ENCODE measurements at regions not wholly inside any gene's neighbourhood (a gene's known extent, or its start where the extent isn't known, plus 50 kb on each side); places are given as distances from the start of the nearest gene placed in this dataset.
"Not testable (repeated sequence)": the region's sequence is repeated elsewhere in the genome, so short reads cannot be mapped to it uniquely, and the experiment has no call there.

DNA sequence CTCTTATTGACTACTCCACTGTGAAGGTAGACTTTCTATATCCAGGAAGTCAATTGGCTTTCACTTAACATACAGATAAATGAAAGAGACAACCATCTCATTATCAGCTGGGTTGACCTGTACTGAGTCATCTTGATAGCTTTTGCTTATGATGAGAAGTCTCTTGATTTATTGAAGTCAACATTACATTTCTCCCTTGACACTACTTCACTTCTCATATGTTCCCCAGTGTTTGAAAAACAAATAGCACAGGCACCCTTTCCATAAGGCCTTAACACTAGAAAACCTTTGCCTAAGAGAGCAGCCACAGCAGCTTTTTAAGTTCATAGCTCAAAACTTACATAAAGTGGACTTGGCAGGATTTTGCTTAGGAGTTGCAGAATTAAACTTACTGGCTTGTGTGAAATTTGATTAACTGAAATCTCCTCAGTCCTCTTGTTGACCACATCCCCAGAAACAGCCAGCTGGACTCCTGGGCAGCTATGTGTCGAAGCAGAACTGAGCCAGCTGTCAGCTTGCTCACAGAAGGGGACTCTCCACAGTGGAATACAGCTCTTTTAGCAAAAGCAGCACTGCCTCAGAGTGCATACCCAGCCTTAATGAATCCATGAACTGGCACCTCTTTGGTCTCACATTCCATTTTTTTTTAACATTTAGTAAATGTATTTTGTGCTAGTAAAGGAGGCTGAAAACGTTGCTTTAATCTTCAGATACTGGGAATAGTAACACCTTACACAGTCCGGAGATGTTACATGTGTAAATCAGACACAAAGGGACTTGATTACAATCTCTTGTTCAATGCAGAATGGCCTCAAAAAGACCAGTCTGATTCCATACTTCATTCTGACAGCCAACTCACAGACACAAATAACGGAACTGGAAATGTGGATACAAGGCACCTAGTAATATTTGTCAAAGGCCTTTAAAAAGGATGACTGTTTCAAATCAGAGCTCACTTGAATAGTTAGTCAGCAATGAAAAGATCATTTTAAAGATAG, 1532.7 kb downstream of the HACE1 start:
- TF ChIP-seq POLR2A (IDR thresholded peaks at IDR 0.05; ENCODE audit: low read depth) (no peak), POLR2AphosphoS5 (IDR thresholded peaks at IDR 0.05) (no peak), EP300 (IDR thresholded peaks at IDR 0.05) (no peak)
- TF ChIP-seq, protein P1, sequence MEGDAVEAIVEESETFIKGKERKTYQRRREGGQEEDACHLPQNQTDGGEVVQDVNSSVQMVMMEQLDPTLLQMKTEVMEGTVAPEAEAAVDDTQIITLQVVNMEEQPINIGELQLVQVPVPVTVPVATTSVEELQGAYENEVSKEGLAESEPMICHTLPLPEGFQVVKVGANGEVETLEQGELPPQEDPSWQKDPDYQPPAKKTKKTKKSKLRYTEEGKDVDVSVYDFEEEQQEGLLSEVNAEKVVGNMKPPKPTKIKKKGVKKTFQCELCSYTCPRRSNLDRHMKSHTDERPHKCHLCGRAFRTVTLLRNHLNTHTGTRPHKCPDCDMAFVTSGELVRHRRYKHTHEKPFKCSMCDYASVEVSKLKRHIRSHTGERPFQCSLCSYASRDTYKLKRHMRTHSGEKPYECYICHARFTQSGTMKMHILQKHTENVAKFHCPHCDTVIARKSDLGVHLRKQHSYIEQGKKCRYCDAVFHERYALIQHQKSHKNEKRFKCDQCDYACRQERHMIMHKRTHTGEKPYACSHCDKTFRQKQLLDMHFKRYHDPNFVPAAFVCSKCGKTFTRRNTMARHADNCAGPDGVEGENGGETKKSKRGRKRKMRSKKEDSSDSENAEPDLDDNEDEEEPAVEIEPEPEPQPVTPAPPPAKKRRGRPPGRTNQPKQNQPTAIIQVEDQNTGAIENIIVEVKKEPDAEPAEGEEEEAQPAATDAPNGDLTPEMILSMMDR (IDR thresholded peaks at IDR 0.05), result no peak
- intact Hi-C loops (cut with DNase I), result no loop called here
- Histone ChIP-seq H3K4me3 (no peak overlapping the region), H3K27me3 (no peaks in the 10 kb centered on the region), H3K36me3 (no peaks in the 10 kb centered on the region), H3K27ac (replicated peaks in 1 of 4) (no peak overlapping the region), H3K4me1 (peaks cover 0 to 3% (median 0%) of the 10 kb centered on the region in 4 donors), H3K9me3 (no peaks in the 10 kb centered on the region)
- DNase-seq (ENCODE audit: extremely low spot score), result no peak
- 52% methylated on average over 4 of the region's 4 CpGs for WGBS

DNA sequence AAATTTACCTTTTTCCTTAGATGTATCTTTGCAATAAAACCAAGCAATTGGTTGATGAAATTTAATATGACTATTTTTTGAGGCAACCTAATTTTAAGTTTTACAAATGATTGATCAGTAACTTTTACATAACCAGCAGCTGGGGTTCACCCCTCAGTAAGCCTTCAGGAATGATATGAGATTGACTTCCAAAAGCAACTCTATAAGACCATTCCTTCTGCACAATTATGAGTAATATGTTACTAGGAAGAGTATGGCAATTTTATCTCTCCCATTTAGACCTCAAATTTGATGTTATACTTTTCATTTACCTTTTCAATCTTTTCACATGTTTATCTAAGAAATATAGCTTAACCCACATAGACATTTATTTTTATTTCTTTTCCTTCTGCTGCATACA, 1546.3 kb downstream of the HACE1 start:
- TF ChIP-seq, protein P1 (IDR thresholded peaks at IDR 0.05), result no peak
- TF ChIP-seq EP300 (IDR thresholded peaks at IDR 0.05), result no peak
- TF ChIP-seq POLR2AphosphoS5 (IDR thresholded peaks at IDR 0.05), result no peak
- no peak for TF ChIP-seq POLR2A (IDR thresholded peaks at IDR 0.05; ENCODE audit: low read depth)
- H3K27me3 ChIP-seq, result no peaks in the 10 kb centered on the region
- no peak overlapping the region for H3K27ac ChIP-seq (replicated peaks in 1 of 4)
- no peak for DNase-seq (ENCODE audit: extremely low spot score)
- intact Hi-C loops (cut with DNase I), result no loop called here
- no peak overlapping the region for H3K4me3 ChIP-seq
- H3K36me3 ChIP-seq, result no peaks in the 10 kb centered on the region
- H3K9me3 ChIP-seq, result peaks cover 0 to 10% (median 0%) of the 10 kb centered on the region in 4 donors
- H3K4me1 ChIP-seq, result no peaks in the 10 kb centered on the region

DNA sequence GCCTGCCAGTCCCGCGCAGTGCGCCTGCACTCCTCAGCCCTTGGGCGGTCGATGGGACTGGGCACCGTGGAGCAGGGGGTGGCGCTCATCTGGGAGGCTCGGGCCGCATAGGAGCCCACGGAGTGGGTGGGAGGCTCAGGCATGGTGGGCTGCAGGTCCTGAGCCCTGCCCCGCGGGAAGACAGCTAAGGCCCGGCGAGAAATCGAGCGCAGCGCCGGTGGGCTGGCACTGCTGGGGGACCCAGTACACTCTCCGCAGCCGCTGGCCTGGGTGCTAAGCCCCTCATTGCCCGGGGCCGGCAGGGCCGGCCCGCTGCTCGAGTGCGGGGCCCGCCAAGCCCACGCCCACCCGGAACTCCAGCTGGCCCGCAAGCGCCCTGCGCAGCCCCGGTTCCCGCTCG, 1565.3 kb downstream of the HACE1 start:
- no CpG with 5 or more reads among the region's 35 CpGs for WGBS
- DNase-seq (ENCODE audit: extremely low spot score); H3K27ac ChIP-seq (replicated peaks in 1 of 4); H3K4me1 ChIP-seq; intact Hi-C loops (cut with DNase I); H3K4me3 ChIP-seq; H3K27me3 ChIP-seq; H3K36me3 ChIP-seq; H3K9me3 ChIP-seq: not testable (repeated sequence)

DNA sequence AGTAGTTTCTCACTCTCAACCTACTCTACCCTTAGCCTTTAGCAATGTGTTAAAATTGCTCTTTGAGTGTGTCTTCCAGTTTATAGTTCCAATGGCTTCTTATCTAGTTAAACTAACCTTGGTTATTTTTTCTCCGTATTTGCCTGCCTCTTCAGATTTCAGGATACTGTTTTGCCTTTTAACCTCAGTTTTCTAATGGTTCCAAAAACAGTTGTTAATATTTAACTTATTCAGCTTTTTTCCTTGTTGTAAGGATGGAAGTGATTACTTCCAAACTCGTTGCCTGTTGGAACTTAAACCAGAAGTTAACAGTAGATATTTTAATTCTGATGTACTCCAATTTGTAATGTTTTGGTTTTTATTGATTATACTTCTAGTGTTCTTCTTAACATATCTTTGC, 1574.9 kb downstream of the HACE1 start:
- Histone ChIP-seq H3K36me3 (no peaks in the 10 kb centered on the region), H3K4me3 (no peak overlapping the region), H3K4me1 (no peaks in the 10 kb centered on the region), H3K9me3 (no peaks in the 10 kb centered on the region), H3K27me3 (no peaks in the 10 kb centered on the region), H3K27ac (replicated peaks in 1 of 4) (no peak overlapping the region)
- intact Hi-C loops (cut with DNase I), result no loop called here
- no peak for TF ChIP-seq POLR2AphosphoS5 (IDR thresholded peaks at IDR 0.05)
- TF ChIP-seq, protein P1 (IDR thresholded peaks at IDR 0.05), result no peak
- TF ChIP-seq POLR2A (IDR thresholded peaks at IDR 0.05; ENCODE audit: low read depth), result no peak
- TF ChIP-seq EP300 (IDR thresholded peaks at IDR 0.05), result no peak
- no peak for DNase-seq (ENCODE audit: extremely low spot score)
- WGBS, result 43% methylated on average over 2 of the region's 2 CpGs

DNA sequence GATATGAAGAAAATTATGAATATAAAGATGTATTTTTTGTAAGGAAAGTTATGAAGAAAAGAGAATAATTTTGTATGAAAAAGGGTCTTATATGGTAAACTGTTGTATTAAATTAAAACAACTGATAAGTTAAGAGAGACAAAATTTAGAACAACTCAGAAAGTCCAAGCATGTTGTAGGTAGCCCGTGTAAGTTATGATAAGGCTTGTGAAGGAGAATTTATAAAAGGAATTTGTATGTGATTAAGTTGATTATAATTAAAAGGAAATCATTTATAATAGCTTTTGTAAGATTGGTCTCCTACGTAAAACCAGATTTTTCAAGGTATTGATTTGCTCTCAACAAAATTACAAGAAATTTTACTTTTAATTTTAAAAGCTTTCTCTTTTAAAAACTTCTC, 1579.3 kb downstream of the HACE1 start:
- Histone ChIP-seq H3K36me3 (no peaks in the 10 kb centered on the region), H3K27me3 (no peaks in the 10 kb centered on the region), H3K9me3 (no peaks in the 10 kb centered on the region), H3K4me1 (no peaks in the 10 kb centered on the region), H3K27ac (replicated peaks in 1 of 4) (no peak overlapping the region), H3K4me3 (no peak overlapping the region)
- no peak for DNase-seq (ENCODE audit: extremely low spot score)
- intact Hi-C loops (cut with DNase I), result no loop called here
- WGBS, result 80% methylated on average over 2 of the region's 2 CpGs
- TF ChIP-seq POLR2A (IDR thresholded peaks at IDR 0.05; ENCODE audit: low read depth) (no peak), EP300 (IDR thresholded peaks at IDR 0.05) (no peak), POLR2AphosphoS5 (IDR thresholded peaks at IDR 0.05) (no peak)
- TF ChIP-seq, protein P1 (IDR thresholded peaks at IDR 0.05), result no peak

All from esophagus muscularis mucosa (tissue), 4 donors.